Left lobe of liver (tissue), 2 donors: ENCODE measurements at regions not wholly inside any gene's neighbourhood (a gene's known extent, or its start where the extent isn't known, plus 50 kb on each side); places are given as distances from the start of the nearest gene placed in this dataset.
A peak's percentile ranks its signal among the peaks of the same experiment; 100 is the strongest.

Experiments used
- ATAC-seq: fragments of 200-7000 bp; cut with Tn5 transposase; one replicate; pipeline ENCODE4 v1.9.1; 2020; ENCODE audit warnings: mild to moderate bottlenecking, moderate library complexity
- DNase-seq: peaks from one replicate; pipeline ENCODE4 v3.0.0-alpha.2; 2020; ENCODE audit warnings: low spot score
- donor health status: DM: no; HTN: no; CAD: no; lungs with moderate emphysema.
- donor health status: DM: no; HTN: yes; CAD: no.

- ATAC-seq (no peak), DNase-seq (no peak)
Measured at GRCh38 chr6:93974332-93974731, 555.0 kb upstream of the EPHA7 start.

DNA sequence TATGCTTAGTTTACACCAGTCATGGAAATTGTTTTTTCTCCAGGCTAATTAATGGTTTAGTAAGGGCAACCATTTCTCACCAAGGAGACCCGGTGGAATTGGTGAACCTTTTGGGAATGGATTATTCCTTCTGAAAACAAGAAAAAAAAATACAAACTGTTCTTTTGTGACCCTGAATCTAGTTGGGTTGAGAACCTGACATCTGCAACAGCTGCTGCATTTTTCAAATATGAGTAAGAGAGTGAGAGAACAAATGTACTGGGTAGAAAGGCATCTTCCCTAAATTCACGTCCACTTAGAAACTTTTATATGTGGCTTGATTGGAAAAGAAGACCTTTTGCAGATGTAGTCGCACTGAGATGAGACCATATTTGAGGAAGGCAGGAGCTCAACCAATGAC lies 553.4 kb upstream of the EPHA7 start:
- ATAC-seq, result no peak
- DNase-seq, result no peak

DNA sequence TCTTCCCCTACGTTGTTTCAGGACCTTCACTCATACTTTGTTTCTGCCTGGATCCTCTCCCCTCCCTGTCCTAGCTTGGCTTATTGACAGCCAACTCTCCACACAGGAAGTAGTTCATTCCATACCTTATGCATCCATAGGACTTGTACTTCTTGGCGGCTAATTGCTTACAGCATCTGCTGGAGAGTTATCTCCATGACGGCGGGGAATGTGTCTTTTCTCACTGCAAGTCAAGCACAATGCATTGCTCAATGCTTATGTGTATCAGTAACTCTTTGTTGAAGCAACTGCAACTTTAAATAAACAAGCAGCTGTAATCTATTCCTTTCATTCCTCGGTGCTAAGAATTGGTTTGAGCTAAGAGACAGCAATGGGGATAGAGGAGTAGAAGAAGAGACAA lies 551.3 kb upstream of the EPHA7 start:
- no peak for DNase-seq
- ATAC-seq, result no peak

GRCh38 chr6:93968126-93968525 lies 548.8 kb upstream of the EPHA7 start:
- DNase-seq (no peak), ATAC-seq (no peak)

- no peak for DNase-seq
Measured at GRCh38 chr6:93964926-93965325, 545.6 kb upstream of the EPHA7 start.

GRCh38 chr6:93964321-93964720 lies 545.0 kb upstream of the EPHA7 start:
- no peak for DNase-seq
- ATAC-seq, result no peak

More at GRCh38 chr6:93964926-93965325, 545.6 kb upstream of the EPHA7 start:
- ATAC-seq, result no peak

- ATAC-seq, result no peak
- no peak for DNase-seq
Measured at GRCh38 chr6:93962566-93962965, 543.2 kb upstream of the EPHA7 start.

GRCh38 chr6:93954584-93954983 lies 535.2 kb upstream of the EPHA7 start:
- ATAC-seq (no peak), DNase-seq (no peak)

- ATAC-seq (no peak), DNase-seq (no peak)
Measured at GRCh38 chr6:93943661-93944060, 524.3 kb upstream of the EPHA7 start.

DNA sequence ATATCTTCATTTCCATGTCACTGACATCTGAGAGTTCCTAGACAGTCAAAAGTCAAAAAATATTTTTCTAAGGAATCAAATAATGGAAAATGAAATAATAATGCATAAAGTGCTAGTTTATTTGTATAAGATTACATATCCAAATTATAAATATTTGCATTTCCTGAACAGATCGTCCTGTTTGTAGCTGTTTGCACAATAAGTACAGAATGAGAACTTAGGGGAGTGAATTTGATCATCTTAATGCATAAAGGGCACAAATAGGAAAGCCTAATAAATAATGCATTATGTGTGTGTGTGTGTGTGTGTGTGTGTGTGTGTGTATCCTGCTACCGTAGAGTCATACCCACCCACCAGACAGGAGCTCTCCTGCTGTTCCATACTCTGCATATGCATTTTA lies 521.0 kb upstream of the EPHA7 start:
- DNase-seq, result no peak
- no peak for ATAC-seq

GRCh38 chr6:93932175-93932574 lies 512.8 kb upstream of the EPHA7 start:
- no peak for DNase-seq
- no peak for ATAC-seq

DNA sequence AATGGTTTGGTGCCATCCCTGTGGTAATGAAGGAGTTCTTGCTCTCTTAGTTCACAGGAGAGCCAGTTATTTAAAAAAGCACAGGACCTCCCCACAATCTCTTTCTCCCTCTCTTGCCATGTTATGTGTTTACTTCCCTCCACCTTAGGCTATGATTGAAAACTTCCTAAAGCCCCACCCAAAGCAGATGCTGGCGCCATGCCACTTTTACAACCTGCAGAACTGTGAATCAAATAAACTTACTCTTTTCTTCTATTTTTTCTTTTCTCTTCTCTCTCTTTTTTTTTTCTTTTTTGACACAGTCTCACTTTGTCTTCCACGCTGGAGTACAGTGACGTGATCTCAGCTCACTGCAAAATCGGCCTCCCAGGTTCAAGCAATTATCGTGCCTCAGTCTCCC lies 508.4 kb upstream of the EPHA7 start:
- ATAC-seq, result no peak
- DNase-seq, result no peak

- ATAC-seq (peak; percentile 84), DNase-seq (no peak)
Measured at GRCh38 chr6:93919365-93919764, 500.0 kb upstream of the EPHA7 start.

GRCh38 chr6:93918258-93918657 lies 498.9 kb upstream of the EPHA7 start:
- DNase-seq (peak; percentile 62), ATAC-seq (peak; percentile 67)

GRCh38 chr6:93917216-93917615 lies 497.9 kb upstream of the EPHA7 start:
- DNase-seq (no peak), ATAC-seq (no peak)

DNA sequence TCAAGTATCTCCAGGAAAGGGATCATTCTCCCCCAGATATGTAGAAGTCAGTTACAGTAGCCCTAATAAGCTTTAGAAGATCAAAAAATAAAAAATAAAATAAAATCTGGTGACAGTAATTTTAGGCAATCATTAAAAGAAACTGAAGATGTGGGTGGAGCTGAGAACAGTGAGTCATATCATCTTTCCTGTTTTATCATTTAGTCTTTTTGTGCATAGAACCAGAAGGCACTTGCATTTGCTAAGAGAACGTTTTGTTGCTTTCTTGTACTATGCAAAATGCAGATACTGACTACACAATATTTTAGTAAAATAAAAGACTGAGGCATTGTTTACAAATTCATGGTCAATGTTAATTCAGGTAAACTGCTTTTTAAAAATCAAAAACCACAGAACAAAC lies 497.4 kb upstream of the EPHA7 start:
- DNase-seq, result no peak
- ATAC-seq, result no peak

DNA sequence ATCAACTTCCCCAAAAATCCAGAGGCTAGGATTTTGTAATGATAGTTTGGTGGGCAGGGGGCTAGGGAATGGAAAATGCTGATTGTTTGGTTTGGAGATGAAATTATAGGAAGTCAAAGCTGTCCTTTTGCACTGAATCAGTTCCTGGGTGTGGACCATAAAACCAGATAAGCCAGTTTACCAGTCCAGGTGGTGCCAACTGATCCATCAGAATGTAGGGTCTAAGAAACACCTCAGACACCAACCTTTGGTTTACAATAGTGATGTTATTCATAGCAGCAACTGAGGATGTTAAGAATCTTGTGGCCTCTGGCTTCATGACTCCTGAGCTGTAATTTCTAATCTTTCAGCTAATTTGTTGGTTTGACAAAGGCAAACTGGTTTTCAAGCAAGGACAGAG lies 496.6 kb upstream of the EPHA7 start:
- no peak for ATAC-seq
- no peak for DNase-seq

- no peak for DNase-seq
- no peak for ATAC-seq
Measured at GRCh38 chr6:93902517-93902916, 483.2 kb upstream of the EPHA7 start.

- ATAC-seq, result no peak
- no peak for DNase-seq
Measured at GRCh38 chr6:93900142-93900541, 480.8 kb upstream of the EPHA7 start.

DNA sequence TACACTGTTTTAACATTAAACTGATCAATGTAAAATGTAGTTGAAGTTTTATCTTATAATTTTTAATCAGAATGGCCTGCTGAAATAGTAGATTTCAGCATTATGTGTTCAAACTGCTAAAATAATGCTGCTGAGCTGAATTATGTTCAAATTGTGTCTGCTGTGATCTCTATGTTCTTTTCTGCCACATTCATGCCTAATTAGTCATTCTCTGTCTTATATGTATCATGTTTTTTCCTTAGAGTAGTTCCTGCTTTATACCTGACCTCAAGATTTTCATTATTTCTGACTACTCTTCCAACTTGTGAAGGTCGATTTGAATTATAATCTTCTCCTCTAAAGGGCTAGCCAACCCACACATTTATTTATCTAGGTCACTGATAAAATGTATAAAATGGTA lies 476.7 kb upstream of the EPHA7 start:
- DNase-seq (no peak), ATAC-seq (no peak)

DNA sequence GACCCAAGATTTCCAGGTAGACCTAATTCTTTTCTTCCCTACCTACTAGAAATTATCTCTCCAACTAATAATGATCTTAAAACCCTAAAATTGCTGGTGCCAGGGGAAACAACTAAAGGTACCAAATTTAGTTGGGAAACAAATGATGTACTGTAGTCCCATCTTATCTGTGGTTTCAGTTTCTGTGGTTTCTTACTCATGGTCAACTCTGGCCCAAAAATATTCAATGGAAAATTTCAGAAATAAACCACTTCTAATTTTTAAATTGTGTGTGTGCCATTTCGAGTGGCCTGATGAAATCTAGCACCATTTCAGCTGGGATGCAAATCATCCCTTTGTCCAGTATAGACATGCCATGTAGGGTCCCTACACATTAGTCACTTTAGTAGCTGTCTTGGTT lies 475.2 kb upstream of the EPHA7 start:
- no peak for ATAC-seq
- no peak for DNase-seq

DNA sequence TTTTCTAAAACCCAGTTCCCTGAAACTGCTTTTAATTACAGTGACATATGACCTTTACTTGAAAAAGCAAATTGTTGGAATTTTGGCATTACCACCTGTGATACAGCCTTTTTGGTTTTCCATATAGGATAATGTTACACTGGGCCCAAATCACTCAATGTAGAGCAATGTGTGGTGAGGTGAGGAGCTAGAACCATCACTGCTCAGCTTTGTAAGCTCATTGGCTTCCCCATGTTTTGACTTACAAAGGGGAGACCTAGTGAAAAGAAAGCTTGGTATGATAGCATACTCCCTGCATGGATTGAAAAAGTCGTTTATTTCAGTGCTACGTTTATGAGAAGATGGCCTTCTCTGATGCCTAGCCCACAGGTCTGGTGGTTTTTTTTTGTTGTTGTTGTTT lies 470.4 kb upstream of the EPHA7 start:
- ATAC-seq, result no peak

DNA sequence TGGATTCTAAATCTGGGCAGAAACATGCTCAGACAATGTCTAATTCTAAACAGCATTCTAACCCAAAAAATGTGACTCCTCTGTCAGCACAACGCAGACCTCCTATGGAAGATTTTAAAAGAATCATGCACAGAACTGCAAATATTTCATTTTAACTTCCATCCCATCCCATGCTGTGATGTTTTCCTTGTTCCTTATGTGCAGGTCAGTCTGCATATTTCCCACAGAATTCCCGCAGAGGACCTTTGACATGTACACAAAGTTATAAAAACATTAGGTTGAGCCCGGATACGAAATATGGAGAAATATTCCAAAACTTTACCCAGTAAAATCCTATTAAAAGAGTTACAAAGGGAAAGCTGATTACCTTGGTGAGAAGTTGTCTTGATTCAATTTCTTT lies 467.1 kb upstream of the EPHA7 start:
- ATAC-seq, result no peak

More for the DNA sequence above, 470.4 kb upstream of the EPHA7 start:
- DNase-seq, result no peak

DNA sequence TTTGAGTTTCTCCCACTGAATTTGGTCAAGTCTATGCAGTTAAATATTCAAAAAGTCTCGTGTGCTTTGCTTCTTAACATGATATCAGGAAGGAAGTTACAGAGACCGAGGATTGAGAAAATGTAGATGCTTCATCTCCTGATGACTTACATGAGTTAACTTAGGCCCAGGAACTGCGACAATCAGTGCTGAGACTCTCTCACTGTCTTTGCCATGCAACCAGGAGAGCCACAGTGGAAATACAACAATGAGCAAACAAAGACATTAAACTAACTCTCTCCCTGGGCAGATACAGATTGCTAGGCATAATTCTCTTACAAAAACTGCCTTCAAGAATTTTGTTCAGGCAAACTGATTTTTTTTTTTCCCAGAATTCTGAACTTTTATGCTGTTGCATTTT lies 440.6 kb upstream of the EPHA7 start:
- no peak for DNase-seq
- no peak for ATAC-seq

More for the DNA sequence above, 467.1 kb upstream of the EPHA7 start:
- DNase-seq, result no peak
